ENCODE measurements at regions not wholly inside any gene's neighbourhood (a gene's known extent, or its start where the extent isn't known, plus 50 kb on each side); places are given as distances from the start of the nearest gene placed in this dataset.

DNA sequence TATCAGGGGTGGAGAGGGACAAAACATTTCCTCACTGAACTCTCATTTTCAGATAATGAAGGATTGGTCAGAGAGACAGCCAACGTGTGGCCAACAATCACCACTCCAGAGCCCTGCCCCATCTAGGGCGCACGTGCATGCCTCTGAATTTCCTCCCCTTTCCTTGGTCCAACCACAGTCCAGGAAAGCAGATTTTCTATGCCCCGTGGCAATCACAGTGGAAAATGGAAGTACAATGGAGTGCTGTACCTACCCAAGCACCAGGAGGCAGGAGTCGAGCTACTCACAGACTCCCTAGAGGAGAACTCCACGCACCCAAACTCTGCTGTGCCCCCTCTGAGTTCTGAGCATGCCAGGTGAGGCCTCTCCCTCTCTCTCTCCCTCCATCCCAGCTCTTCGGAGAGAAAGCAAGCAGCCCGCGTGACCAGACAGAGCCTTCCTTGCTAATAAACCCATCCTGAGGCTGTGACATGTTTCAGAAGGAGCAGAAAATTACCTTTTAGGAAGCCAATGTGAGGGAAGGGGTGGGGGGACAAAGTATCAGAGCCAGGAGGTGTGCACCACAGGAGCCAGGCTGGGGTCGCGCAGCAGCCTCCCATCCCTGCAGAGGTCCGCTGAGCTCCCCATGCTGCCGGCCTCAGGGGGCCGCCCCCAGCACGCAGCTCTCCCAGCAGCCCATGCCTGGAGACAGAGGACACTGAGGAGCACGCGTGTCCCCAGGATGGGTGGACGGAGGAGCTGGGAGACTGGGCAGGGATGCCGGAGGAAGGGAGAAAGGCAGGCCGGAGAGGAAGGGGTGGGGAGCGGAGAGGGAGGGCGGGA is 73.4 kb downstream of the PITPNM2 start:
- TF ChIP-seq POLR2A (IDR thresholded peaks at IDR 0.05): no peak
- TF ChIP-seq, protein P1, sequence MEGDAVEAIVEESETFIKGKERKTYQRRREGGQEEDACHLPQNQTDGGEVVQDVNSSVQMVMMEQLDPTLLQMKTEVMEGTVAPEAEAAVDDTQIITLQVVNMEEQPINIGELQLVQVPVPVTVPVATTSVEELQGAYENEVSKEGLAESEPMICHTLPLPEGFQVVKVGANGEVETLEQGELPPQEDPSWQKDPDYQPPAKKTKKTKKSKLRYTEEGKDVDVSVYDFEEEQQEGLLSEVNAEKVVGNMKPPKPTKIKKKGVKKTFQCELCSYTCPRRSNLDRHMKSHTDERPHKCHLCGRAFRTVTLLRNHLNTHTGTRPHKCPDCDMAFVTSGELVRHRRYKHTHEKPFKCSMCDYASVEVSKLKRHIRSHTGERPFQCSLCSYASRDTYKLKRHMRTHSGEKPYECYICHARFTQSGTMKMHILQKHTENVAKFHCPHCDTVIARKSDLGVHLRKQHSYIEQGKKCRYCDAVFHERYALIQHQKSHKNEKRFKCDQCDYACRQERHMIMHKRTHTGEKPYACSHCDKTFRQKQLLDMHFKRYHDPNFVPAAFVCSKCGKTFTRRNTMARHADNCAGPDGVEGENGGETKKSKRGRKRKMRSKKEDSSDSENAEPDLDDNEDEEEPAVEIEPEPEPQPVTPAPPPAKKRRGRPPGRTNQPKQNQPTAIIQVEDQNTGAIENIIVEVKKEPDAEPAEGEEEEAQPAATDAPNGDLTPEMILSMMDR (IDR thresholded peaks at IDR 0.05): no peak
